ENCODE measurements at regions not wholly inside any gene's neighbourhood (a gene's known extent, or its start where the extent isn't known, plus 50 kb on each side); places are given as distances from the start of the nearest gene placed in this dataset.

- H2AFZ ChIP-seq (ENCODE audit: low read depth, low read length), result no peak overlapping the region
- H3K79me2 ChIP-seq (replicated peaks; ENCODE audit: insufficient read depth, low read length), result no peaks in the 10 kb centered on the region
- no peak overlapping the region for H3K9ac ChIP-seq (ENCODE audit: low read length)
- no peaks in the 10 kb centered on the region for H3K36me3 ChIP-seq (ENCODE audit: insufficient read depth, low read length)
- no peak for TF ChIP-seq SMC3 (conservative IDR thresholded peaks at IDR 0.05; ENCODE audit: poor library complexity)
- TF ChIP-seq, protein P1, sequence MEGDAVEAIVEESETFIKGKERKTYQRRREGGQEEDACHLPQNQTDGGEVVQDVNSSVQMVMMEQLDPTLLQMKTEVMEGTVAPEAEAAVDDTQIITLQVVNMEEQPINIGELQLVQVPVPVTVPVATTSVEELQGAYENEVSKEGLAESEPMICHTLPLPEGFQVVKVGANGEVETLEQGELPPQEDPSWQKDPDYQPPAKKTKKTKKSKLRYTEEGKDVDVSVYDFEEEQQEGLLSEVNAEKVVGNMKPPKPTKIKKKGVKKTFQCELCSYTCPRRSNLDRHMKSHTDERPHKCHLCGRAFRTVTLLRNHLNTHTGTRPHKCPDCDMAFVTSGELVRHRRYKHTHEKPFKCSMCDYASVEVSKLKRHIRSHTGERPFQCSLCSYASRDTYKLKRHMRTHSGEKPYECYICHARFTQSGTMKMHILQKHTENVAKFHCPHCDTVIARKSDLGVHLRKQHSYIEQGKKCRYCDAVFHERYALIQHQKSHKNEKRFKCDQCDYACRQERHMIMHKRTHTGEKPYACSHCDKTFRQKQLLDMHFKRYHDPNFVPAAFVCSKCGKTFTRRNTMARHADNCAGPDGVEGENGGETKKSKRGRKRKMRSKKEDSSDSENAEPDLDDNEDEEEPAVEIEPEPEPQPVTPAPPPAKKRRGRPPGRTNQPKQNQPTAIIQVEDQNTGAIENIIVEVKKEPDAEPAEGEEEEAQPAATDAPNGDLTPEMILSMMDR (IDR thresholded peaks at IDR 0.05; ENCODE audit: poor library complexity, severe bottlenecking), result no peak
- TF ChIP-seq TAF1 (IDR thresholded peaks at IDR 0.05; ENCODE audit: low read depth), result no peak
- TF ChIP-seq, protein P2, sequence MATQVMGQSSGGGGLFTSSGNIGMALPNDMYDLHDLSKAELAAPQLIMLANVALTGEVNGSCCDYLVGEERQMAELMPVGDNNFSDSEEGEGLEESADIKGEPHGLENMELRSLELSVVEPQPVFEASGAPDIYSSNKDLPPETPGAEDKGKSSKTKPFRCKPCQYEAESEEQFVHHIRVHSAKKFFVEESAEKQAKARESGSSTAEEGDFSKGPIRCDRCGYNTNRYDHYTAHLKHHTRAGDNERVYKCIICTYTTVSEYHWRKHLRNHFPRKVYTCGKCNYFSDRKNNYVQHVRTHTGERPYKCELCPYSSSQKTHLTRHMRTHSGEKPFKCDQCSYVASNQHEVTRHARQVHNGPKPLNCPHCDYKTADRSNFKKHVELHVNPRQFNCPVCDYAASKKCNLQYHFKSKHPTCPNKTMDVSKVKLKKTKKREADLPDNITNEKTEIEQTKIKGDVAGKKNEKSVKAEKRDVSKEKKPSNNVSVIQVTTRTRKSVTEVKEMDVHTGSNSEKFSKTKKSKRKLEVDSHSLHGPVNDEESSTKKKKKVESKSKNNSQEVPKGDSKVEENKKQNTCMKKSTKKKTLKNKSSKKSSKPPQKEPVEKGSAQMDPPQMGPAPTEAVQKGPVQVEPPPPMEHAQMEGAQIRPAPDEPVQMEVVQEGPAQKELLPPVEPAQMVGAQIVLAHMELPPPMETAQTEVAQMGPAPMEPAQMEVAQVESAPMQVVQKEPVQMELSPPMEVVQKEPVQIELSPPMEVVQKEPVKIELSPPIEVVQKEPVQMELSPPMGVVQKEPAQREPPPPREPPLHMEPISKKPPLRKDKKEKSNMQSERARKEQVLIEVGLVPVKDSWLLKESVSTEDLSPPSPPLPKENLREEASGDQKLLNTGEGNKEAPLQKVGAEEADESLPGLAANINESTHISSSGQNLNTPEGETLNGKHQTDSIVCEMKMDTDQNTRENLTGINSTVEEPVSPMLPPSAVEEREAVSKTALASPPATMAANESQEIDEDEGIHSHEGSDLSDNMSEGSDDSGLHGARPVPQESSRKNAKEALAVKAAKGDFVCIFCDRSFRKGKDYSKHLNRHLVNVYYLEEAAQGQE (IDR thresholded peaks at IDR 0.05; ENCODE audit: borderline replicate concordance), result no peak
- TF ChIP-seq POLR2AphosphoS5 (IDR thresholded peaks at IDR 0.05), result no peak
- no peaks in the 10 kb centered on the region for H3K9me3 ChIP-seq (ENCODE audit: low read length)
- no peak overlapping the region for H3K4me3 ChIP-seq (ENCODE audit: low read length)
- H3K4me2 ChIP-seq (ENCODE audit: low read length), result no peak overlapping the region
- H3F3A ChIP-seq (ENCODE audit: insufficient read depth, low read length, poor library complexity, severe bottlenecking), result no peaks in the 10 kb centered on the region
- no peaks in the 10 kb centered on the region for H3K27me3 ChIP-seq (ENCODE audit: insufficient read depth, low read depth, low read length)
- no peaks in the 10 kb centered on the region for H3K9me2 ChIP-seq (ENCODE audit: insufficient read depth, low read length)
- H3K27ac ChIP-seq (ENCODE audit: low read length), result no peak overlapping the region
- no peaks in the 10 kb centered on the region for H4K20me1 ChIP-seq (ENCODE audit: insufficient read depth)
Measured at GRCh38 chr17:14593956-14594355, 293.1 kb downstream of the HS3ST3B1 start.

DNA sequence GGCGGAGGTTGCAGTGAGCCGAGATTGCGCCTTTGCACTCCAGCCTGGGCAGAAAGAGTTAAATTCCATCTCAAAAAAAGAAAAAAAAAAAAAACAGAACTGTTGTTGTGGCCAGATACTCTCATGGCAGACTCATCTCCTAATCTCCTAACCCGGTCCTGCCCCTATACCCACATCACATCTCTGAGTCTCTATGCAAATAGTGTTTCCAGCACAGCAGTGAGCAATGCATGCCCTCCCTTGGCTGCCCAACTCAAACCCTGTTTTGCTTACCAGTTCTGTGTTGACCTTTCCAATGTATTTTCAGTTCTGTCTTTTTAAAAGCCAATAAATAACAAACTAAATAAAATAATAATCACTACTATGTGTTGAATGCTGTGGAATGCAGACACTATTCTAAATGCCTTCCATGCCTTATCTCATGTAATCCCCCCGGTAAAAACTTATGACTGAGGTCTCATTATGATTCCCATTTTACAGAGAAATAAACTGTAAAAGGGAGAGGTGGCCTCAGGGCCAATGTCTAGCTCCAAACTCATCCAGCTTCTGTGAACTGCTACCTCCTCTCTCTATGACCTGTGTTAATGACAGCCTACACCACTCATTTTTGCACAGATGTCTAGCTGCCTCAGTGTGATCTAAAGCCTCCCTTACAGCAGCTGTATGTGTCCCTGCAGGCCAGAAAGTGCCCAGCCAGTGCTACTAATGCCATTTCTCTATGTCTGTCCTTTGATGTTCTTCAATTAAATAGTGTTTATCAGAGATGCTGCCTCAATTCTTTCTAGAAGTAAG is 289.8 kb downstream of the HS3ST3B1 start:
- no peak overlapping the region for H2AFZ ChIP-seq (ENCODE audit: low read depth, low read length)
- H3K4me3 ChIP-seq (ENCODE audit: low read length), result no peak overlapping the region
- H3K9me2 ChIP-seq (ENCODE audit: insufficient read depth, low read length), result no peaks in the 10 kb centered on the region
- H3K4me2 ChIP-seq (ENCODE audit: low read length), result no peak overlapping the region
- H3F3A ChIP-seq (ENCODE audit: insufficient read depth, low read length, poor library complexity, severe bottlenecking), result no peaks in the 10 kb centered on the region
- no peaks in the 10 kb centered on the region for H3K79me2 ChIP-seq (replicated peaks; ENCODE audit: insufficient read depth, low read length)
- TF ChIP-seq EZH2 (IDR thresholded peaks at IDR 0.05; ENCODE audit: borderline replicate concordance, insufficient read depth, low read length, poor library complexity, severe bottlenecking), result no peak
- no peak for TF ChIP-seq POLR2AphosphoS5 (IDR thresholded peaks at IDR 0.05)
- TF ChIP-seq MXI1 (conservative IDR thresholded peaks at IDR 0.05; ENCODE audit: poor library complexity, severe bottlenecking), result no peak
- TF ChIP-seq TAF1 (IDR thresholded peaks at IDR 0.05; ENCODE audit: low read depth), result no peak
- no peak for TF ChIP-seq RAD21 (conservative IDR thresholded peaks at IDR 0.05)
- TF ChIP-seq, protein P1 (IDR thresholded peaks at IDR 0.05; ENCODE audit: poor library complexity, severe bottlenecking), result no peak
- no peak for TF ChIP-seq EP300 (conservative IDR thresholded peaks at IDR 0.05; ENCODE audit: poor library complexity, severe bottlenecking)
- TF ChIP-seq, protein P2 (IDR thresholded peaks at IDR 0.05; ENCODE audit: borderline replicate concordance), result no peak
- no peak for TF ChIP-seq SMC3 (conservative IDR thresholded peaks at IDR 0.05; ENCODE audit: poor library complexity)
- H4K20me1 ChIP-seq (ENCODE audit: insufficient read depth), result no peaks in the 10 kb centered on the region
- H3K9me3 ChIP-seq (ENCODE audit: low read length), result no peaks in the 10 kb centered on the region
- no peak overlapping the region for H3K27ac ChIP-seq (ENCODE audit: low read length)
- H3K36me3 ChIP-seq (ENCODE audit: insufficient read depth, low read length), result no peaks in the 10 kb centered on the region
- peaks cover 3% of the 10 kb centered on the region for H3K27me3 ChIP-seq (ENCODE audit: insufficient read depth, low read depth, low read length)
- no peak overlapping the region for H3K9ac ChIP-seq (ENCODE audit: low read length)

All from neural cell (in vitro differentiated cells).